HepG2 (cell line): ENCODE measurements at regions not wholly inside any gene's neighbourhood (a gene's known extent, or its start where the extent isn't known, plus 50 kb on each side); places are given as distances from the start of the nearest gene placed in this dataset.
A peak's percentile ranks its signal among the peaks of the same experiment; 100 is the strongest.

Experiments used
- CHD4 ChIP-seq: fragments of 200-600 bp; sonication (generic); IDR thresholded peaks from 2 replicates; pipeline ENCODE4 v1.7.0; 2017; ENCODE audit warnings: mild to moderate bottlenecking, low read length, borderline replicate concordance
- EED ChIP-seq: sonication (generic); formaldehyde crosslinking; IDR thresholded peaks from 2 replicates; pipeline ENCODE4 v1.5.0; 2020; ENCODE audit warnings: mild to moderate bottlenecking, missing genetic modification reagents
- GZF1 ChIP-seq: sonication (generic); formaldehyde crosslinking; IDR thresholded peaks from 2 replicates; pipeline ENCODE4 v1.5.1; 2020; ENCODE audit warnings: mild to moderate bottlenecking, missing genetic modification reagents
- IKZF1 ChIP-seq: fragments of 450-650 bp; IDR thresholded peaks from 2 replicates; pipeline ENCODE4 v1.7.1; 2016
- MEIS2 ChIP-seq: sonication (generic); formaldehyde crosslinking; IDR thresholded peaks from 2 replicates; pipeline ENCODE4 v1.9.0; 2021; ENCODE audit warnings: mild to moderate bottlenecking, missing genetic modification reagents
- MIER2 ChIP-seq: IDR thresholded peaks from 2 replicates; pipeline ENCODE4 v1.6.1; 2016; ENCODE audit warnings: missing biosample characterization, missing genetic modification reagents
- MIER3 ChIP-seq: IDR thresholded peaks from 2 replicates; pipeline ENCODE4 v1.6.1; 2016; ENCODE audit warnings: missing compliant biosample characterization, borderline replicate concordance
- MTA1 ChIP-seq: sonication (generic); formaldehyde crosslinking; IDR thresholded peaks from 2 replicates; pipeline ENCODE4 v1.4.0; 2020; ENCODE audit warnings: missing genetic modification reagents, mild to moderate bottlenecking, borderline replicate concordance
- MYC ChIP-seq: sonication (generic); formaldehyde crosslinking; IDR thresholded peaks from 2 replicates; pipeline ENCODE4 v1.9.0; 2021; ENCODE audit warnings: missing genetic modification reagents, borderline replicate concordance
- NKX3-1 ChIP-seq: sonication (generic); formaldehyde crosslinking; IDR thresholded peaks from 2 replicates; pipeline ENCODE4 v1.5.0; 2020; ENCODE audit warnings: missing genetic modification reagents
- POGZ ChIP-seq: sonication (generic); formaldehyde crosslinking; IDR thresholded peaks from 2 replicates; pipeline ENCODE4 v1.4.0; 2020; ENCODE audit warnings: mild to moderate bottlenecking, missing genetic modification reagents
- POLR2AphosphoS5 ChIP-seq: IDR thresholded peaks from 2 replicates; pipeline ENCODE4 v1.6.1; 2012; ENCODE audit warnings: low read depth, low read length
- RNF2 ChIP-seq: fragments of 450-650 bp; conservative IDR thresholded peaks from 2 replicates; pipeline ENCODE4 v1.6.1; 2016; ENCODE audit warnings: low read depth
- SRSF1 ChIP-seq: fragments of 200-400 bp; formaldehyde crosslinking; optimal IDR thresholded peaks from 2 replicates; pipeline ENCODE3; 2017; ENCODE audit warnings: mild to moderate bottlenecking, low read depth, low read length, moderate library complexity
- TEAD2 ChIP-seq: sonication (generic); formaldehyde crosslinking; IDR thresholded peaks from 2 replicates; pipeline ENCODE4 v1.9.0; 2021; ENCODE audit warnings: missing genetic modification reagents
- THYN1 ChIP-seq: sonication (generic); formaldehyde crosslinking; IDR thresholded peaks from 2 replicates; pipeline ENCODE4 v1.8.1; 2023; ENCODE audit warnings: low read depth, mild to moderate bottlenecking, moderate library complexity, missing genetic modification reagents, borderline replicate concordance
- YY1 ChIP-seq: IDR thresholded peaks from 2 replicates; pipeline ENCODE4 v1.6.1; 2011; ENCODE audit warnings: low read length, low read depth, moderate library complexity, mild to moderate bottlenecking; ENCODE audit not compliant: insufficient read depth, insufficient replicate concordance
- ZBTB20 ChIP-seq: sonication (generic); formaldehyde crosslinking; IDR thresholded peaks from 2 replicates; pipeline ENCODE4 v1.8.1; 2023; ENCODE audit warnings: missing genetic modification reagents, low read depth, mild to moderate bottlenecking, borderline replicate concordance
- ZNF282 ChIP-seq: fragments of 450-650 bp; IDR thresholded peaks from 2 replicates; pipeline ENCODE4 v1.6.1; 2018; ENCODE audit not compliant: partially characterized antibody
- ZNF446 ChIP-seq: sonication (generic); formaldehyde crosslinking; IDR thresholded peaks from 2 replicates; pipeline ENCODE4 v1.5.0; 2020; ENCODE audit warnings: mild to moderate bottlenecking, missing genetic modification reagents
- ZNF563 ChIP-seq: sonication (generic); formaldehyde crosslinking; IDR thresholded peaks from 2 replicates; pipeline ENCODE4 v1.8.0; 2022; ENCODE audit warnings: mild to moderate bottlenecking, moderate library complexity, missing genetic modification reagents
- ZNF564 ChIP-seq: sonication (generic); formaldehyde crosslinking; IDR thresholded peaks from 2 replicates; pipeline ENCODE4 v1.8.1; 2023; ENCODE audit warnings: mild to moderate bottlenecking, missing genetic modification reagents
- ZNF816 ChIP-seq: sonication (generic); formaldehyde crosslinking; IDR thresholded peaks from 2 replicates; pipeline ENCODE4 v1.8.0; 2022; ENCODE audit warnings: missing genetic modification reagents, mild to moderate bottlenecking, borderline replicate concordance
- ZSCAN30 ChIP-seq: sonication (generic); formaldehyde crosslinking; IDR thresholded peaks from 2 replicates; pipeline ENCODE4 v1.5.0; 2020; ENCODE audit warnings: mild to moderate bottlenecking, missing genetic modification reagents
- TF ChIP-seq, protein P1 (sequence below): sonication (generic); formaldehyde crosslinking; IDR thresholded peaks from 2 replicates; pipeline ENCODE4 v1.8.0; 2022; ENCODE audit warnings: missing genetic modification reagents, mild to moderate bottlenecking, borderline replicate concordance
- TF ChIP-seq, protein P2 (sequence below): sonication (generic); formaldehyde crosslinking; IDR thresholded peaks from 2 replicates; pipeline ENCODE4 v1.4.0; 2020; ENCODE audit warnings: missing genetic modification reagents
- TF ChIP-seq, protein P3 (sequence below): sonication (generic); formaldehyde crosslinking; IDR thresholded peaks from 2 replicates; pipeline ENCODE4 v1.4.0; 2020; ENCODE audit warnings: mild to moderate bottlenecking, low read depth, missing genetic modification reagents
- TF ChIP-seq, protein P4 (sequence below): IDR thresholded peaks from 2 replicates; pipeline ENCODE4 v1.6.1; 2018; ENCODE audit warnings: missing genetic modification reagents, mild to moderate bottlenecking, missing compliant biosample characterization

DNA sequence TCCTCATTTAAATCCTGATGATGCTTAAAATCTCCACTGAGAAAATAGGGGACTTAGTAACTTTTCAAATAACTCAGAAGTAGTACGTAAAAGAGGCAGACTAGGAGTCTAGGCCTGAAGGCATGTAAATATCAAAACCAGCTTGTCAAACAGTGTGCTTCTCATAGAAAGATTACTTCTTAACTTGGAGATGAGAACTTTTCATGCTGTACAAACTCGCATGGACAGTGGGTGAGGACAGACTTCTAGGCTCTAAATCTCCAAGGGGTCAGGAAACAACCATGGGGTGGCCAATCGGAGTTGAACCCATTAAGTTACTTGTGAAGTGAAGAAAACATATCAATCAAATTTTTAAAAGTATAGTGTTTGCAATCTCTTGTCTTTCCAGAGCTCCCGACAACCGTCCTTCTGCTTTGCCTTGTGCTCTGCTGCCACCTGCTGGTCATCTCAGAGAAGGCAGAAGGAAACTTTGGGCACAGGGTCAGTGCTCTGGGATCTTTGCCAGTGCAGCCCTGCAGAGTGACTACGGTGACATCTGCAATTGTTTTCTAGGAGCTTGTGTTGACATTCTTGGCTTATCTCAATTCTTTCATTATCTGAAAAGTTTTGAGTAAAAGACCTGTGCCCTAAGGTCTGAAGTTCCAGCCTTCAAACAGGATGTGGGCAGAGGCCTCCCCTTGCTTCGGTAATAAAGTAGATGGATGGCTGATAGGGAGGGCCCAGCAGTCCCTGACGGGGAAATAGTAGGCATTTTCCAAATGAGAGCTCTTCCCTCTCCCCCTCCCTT, 105.1 kb upstream of the PDE4B start (continued):
- TF ChIP-seq ZSCAN30 (no peak), CHD4 (no peak), ZNF564 (CRISPR knock-in tag) (no peak), THYN1 (CRISPR knock-in tag) (no peak), ZNF816 (CRISPR knock-in tag) (no peak; the same call in 1 of the 2 replicates), MIER2 (CRISPR knock-in tag) (peak; percentile 72; the same call in 1 of the 2 replicates), MEIS2 (CRISPR knock-in tag) (peak; percentile 46; the same call in 1 of the 2 replicates), ZNF563 (CRISPR knock-in tag) (no peak), SRSF1 (no peak), ZNF446 (CRISPR knock-in tag) (no peak), POGZ (CRISPR knock-in tag) (peak; percentile 68), GZF1 (CRISPR knock-in tag) (no peak), YY1 (no peak), ZBTB20 (CRISPR knock-in tag) (no peak), POLR2AphosphoS5 (no peak), NKX3-1 (CRISPR knock-in tag) (no peak), MYC (no peak), EED (no peak), TEAD2 (CRISPR knock-in tag) (no peak), ZNF282 (no peak), IKZF1 (no peak), MTA1 (CRISPR knock-in tag) (no peak), MIER3 (peak; percentile 28; the same call in 1 of the 2 replicates), RNF2 (no peak)
- TF ChIP-seq, protein P1, sequence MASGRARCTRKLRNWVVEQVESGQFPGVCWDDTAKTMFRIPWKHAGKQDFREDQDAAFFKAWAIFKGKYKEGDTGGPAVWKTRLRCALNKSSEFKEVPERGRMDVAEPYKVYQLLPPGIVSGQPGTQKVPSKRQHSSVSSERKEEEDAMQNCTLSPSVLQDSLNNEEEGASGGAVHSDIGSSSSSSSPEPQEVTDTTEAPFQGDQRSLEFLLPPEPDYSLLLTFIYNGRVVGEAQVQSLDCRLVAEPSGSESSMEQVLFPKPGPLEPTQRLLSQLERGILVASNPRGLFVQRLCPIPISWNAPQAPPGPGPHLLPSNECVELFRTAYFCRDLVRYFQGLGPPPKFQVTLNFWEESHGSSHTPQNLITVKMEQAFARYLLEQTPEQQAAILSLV (CRISPR knock-in tag): 0 out of 2 replicates have a peak, but pooled peaks have one; percentile 34
- TF ChIP-seq, protein P2, sequence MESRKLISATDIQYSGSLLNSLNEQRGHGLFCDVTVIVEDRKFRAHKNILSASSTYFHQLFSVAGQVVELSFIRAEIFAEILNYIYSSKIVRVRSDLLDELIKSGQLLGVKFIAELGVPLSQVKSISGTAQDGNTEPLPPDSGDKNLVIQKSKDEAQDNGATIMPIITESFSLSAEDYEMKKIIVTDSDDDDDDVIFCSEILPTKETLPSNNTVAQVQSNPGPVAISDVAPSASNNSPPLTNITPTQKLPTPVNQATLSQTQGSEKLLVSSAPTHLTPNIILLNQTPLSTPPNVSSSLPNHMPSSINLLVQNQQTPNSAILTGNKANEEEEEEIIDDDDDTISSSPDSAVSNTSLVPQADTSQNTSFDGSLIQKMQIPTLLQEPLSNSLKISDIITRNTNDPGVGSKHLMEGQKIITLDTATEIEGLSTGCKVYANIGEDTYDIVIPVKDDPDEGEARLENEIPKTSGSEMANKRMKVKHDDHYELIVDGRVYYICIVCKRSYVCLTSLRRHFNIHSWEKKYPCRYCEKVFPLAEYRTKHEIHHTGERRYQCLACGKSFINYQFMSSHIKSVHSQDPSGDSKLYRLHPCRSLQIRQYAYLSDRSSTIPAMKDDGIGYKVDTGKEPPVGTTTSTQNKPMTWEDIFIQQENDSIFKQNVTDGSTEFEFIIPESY: no peak
- TF ChIP-seq, protein P3, sequence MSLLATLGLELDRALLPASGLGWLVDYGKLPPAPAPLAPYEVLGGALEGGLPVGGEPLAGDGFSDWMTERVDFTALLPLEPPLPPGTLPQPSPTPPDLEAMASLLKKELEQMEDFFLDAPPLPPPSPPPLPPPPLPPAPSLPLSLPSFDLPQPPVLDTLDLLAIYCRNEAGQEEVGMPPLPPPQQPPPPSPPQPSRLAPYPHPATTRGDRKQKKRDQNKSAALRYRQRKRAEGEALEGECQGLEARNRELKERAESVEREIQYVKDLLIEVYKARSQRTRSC (CRISPR knock-in tag): no peak
- TF ChIP-seq, protein P4, sequence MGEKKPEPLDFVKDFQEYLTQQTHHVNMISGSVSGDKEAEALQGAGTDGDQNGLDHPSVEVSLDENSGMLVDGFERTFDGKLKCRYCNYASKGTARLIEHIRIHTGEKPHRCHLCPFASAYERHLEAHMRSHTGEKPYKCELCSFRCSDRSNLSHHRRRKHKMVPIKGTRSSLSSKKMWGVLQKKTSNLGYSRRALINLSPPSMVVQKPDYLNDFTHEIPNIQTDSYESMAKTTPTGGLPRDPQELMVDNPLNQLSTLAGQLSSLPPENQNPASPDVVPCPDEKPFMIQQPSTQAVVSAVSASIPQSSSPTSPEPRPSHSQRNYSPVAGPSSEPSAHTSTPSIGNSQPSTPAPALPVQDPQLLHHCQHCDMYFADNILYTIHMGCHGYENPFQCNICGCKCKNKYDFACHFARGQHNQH (CRISPR knock-in tag): peak; percentile 68; the same call in 1 of the 2 replicates
